ENCODE measurements at regions not wholly inside any gene's neighbourhood (a gene's known extent, or its start where the extent isn't known, plus 50 kb on each side); places are given as distances from the start of the nearest gene placed in this dataset.
"Not testable (repeated sequence)": the region's sequence is repeated elsewhere in the genome, so short reads cannot be mapped to it uniquely, and the experiment has no call there.

- DNase-seq (ENCODE audit: low read depth), result no peak
These were observed 179.4 kb downstream of the NDFIP2 start for GRCh38 chr13:79660361-79660760.

- DNase-seq (ENCODE audit: low read depth), result no peak
These were observed 178.2 kb downstream of the NDFIP2 start for GRCh38 chr13:79659121-79659521.

DNA sequence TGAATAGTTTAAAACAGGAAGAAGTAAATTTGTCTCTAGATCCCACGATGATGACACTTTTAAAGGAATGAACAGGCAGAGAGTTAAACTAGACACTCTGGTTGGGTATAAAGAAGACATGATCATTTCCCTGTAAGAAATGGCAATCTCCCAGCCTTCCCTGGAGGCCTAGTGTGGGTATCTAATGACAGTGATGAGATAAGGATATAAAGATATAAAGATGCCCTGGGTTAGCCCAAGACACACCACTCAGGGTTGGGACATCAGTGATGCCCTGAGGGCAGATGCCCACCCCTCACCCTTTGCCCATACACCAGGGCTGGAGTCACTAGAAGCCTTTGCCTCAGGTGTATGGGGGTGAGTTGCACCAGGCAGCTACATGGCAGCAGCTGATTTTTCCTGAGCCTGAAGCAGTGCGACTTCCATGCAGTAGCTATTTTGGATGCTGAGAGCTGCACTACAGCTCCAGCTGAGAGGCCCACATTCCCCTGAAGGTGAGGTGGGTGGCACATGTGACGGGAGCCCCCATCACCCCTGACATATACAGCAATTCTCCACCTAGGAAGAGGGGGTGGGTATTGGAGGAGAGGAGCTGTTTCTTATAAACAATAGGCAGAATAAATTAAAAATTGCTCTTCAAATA lies 177.5 kb downstream of the NDFIP2 start:
- no peak for DNase-seq (ENCODE audit: low read depth)

DNA sequence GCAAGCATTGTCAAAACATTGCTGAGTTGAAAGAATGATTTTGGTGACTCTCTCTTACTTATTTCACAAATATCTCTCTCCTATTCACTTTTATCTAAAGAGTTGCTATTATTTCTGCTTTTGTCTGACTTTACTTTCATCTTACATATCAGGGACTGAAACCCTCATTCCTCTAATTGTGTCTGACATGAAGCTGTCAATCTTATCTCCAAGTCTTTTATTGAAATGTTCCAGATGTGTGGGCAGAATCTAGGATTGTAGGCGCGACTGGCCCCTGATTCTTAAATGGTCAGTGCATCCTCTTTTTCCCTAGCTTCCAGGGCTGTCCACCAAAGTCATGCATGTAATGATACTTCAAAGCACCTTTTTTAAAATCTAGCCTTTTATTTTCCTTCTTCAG lies 174.6 kb downstream of the NDFIP2 start:
- no peak for DNase-seq (ENCODE audit: low read depth)

GRCh38 chr13:79654520-79654919 lies 173.6 kb downstream of the NDFIP2 start:
- DNase-seq (ENCODE audit: low read depth), result no peak

- no peak for DNase-seq (ENCODE audit: low read depth)
These were observed 169.7 kb downstream of the NDFIP2 start for GRCh38 chr13:79650688-79651087.

DNA sequence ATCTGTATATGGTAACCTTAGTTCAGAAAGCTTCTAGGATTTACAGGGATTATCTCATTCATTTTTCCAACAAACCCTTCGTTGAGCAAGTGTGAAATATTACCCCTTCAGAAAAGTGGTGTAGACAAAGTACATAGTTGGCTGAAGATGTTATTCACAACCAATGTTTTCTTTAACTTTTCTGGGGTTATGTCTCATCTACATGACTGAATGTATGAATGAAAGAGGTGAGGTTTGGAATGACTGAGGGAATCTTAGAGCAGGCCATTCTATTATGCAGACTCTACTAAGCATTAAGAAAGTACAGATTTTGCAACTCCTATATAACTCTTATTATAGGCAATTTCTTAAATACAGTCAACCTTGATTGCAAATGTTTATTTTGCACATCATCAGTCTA lies 167.2 kb downstream of the NDFIP2 start:
- DNase-seq (ENCODE audit: low read depth), result no peak

- DNase-seq (ENCODE audit: low read depth), result no peak
These were observed 166.6 kb downstream of the NDFIP2 start for GRCh38 chr13:79647533-79647932.

DNA sequence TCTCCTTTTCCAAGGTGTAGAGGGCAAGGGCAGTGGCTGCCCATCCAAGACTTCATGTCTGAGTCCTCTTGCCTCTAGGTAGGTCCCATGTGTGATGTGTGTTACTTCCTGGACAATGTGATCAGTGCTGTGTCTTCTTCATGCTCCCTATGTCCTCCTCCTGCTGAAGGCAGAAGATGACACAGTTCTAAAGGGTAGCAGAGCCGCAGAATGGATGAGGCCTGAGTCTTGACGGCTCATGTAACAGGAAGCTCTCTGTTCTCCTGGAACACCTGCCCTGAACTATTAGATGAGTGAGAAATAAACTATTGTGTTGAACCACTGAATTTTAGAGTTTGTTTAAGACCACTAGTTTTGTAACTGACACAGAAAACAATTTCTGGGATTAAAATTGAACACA lies 165.9 kb downstream of the NDFIP2 start:
- no peak for DNase-seq (ENCODE audit: low read depth)

- DNase-seq (ENCODE audit: low read depth), result no peak
These were observed 164.6 kb downstream of the NDFIP2 start for GRCh38 chr13:79645569-79645968.

DNA sequence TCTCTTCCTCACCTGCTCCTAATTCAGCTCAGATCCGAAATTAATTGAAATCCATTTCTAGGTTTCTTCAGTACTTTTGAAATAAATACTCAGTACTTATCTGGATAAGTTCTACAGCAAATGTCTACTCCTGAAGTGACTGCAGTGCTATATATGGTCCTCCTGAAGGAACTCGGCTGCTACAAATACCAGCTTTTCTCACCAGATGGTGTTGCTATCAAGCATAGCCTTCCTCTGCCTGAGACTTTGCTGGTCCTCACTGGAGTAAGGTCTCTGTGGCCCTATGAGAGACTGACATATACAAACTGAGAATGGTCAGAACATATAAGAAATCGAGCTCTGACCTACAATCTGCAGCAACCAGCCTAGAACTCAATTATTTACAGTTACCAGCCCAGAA lies 161.6 kb downstream of the NDFIP2 start:
- no peak for DNase-seq (ENCODE audit: low read depth)

- no peak for DNase-seq (ENCODE audit: low read depth)
These were observed 156.3 kb downstream of the NDFIP2 start for GRCh38 chr13:79637133-79637763.

- DNase-seq (ENCODE audit: low read depth), result no peak
These were observed 150.2 kb downstream of the NDFIP2 start for GRCh38 chr13:79631051-79631659.

DNA sequence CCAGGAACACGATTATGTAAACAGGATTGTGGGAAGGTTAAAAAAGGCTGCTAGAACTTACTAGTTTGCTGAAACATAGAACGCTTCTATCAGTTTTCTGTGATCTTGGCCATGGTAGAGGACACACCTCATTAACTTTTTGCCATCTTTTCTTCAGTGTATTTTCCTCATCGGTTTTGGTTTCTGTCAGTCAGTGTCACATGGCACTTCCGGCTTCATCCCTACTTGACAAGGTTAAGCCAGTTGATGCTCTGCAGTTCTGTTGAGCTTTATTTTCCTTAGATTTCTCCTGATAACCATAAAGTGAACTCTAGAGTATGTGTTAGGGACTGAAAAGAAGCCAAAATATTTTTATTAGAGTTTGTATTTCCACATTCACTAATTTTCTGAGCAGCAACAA lies 147.5 kb downstream of the NDFIP2 start:
- DNase-seq (ENCODE audit: low read depth), result no peak

DNA sequence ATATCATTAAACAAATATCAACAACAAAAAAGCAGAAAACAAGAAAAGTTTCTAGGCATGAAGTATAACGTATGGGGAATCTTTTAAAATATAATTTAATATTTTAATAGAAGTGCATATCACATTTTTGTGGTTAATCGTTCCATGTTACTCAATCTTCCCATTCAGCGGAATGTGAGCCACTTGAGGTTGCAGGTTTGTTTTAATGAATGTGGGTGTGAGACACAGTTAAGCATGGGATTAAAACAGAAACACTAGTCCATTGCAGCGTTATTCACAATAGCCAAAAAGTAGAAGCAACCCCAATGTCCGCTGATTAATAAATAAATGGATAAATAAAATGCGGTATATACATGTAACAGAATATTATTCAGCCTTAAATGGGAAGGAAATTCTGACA lies 146.0 kb downstream of the NDFIP2 start:
- DNase-seq (ENCODE audit: low read depth), result no peak

- DNase-seq (ENCODE audit: low read depth), result no peak
These were observed 144.6 kb downstream of the NDFIP2 start for GRCh38 chr13:79625517-79625916.

- no peak for DNase-seq (ENCODE audit: low read depth)
These were observed 140.9 kb downstream of the NDFIP2 start for GRCh38 chr13:79621902-79622301.

DNA sequence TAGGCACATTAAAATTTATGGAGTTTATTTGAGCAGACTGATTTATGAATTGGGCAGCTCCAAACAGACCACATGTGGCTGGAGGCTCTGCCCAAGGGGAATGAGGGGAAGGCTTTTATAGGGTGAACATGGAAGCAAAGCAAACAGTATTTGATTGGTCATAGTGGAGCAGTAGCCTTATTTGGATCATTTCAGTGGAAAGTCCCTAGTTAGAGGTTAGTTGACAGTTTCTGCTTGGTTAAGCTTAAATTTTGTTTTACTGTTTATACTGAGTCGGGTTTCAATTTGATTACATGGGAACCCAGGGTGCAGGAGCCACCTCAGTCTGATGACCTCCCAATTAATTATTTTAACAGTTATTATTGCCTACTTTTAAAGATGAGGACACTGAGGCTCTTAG lies 140.5 kb downstream of the NDFIP2 start:
- DNase-seq (ENCODE audit: low read depth), result no peak

GRCh38 chr13:79614250-79614918 lies 133.4 kb downstream of the NDFIP2 start:
- DNase-seq (ENCODE audit: low read depth), result no peak

- no peak for DNase-seq (ENCODE audit: low read depth)
These were observed 131.6 kb downstream of the NDFIP2 start for GRCh38 chr13:79612604-79613003.

- not testable (repeated sequence) for DNase-seq (ENCODE audit: low read depth)
These were observed 126.9 kb downstream of the NDFIP2 start for GRCh38 chr13:79607895-79608294.

Data from stimulated activated CD8-positive, alpha-beta memory T cell treated with anti-CD3 and anti-CD28 coated beads, Interleukin-12 subunit alpha, Interleukin-12 subunit beta, amount 100 ng/mL, for 1 hour (primary cell).